Choroid plexus epithelial cell (primary cell): ENCODE measurements at regions not wholly inside any gene's neighbourhood (a gene's known extent, or its start where the extent isn't known, plus 50 kb on each side); places are given as distances from the start of the nearest gene placed in this dataset.
A peak's percentile ranks its signal among the peaks of the same experiment; 100 is the strongest.

ENCODE experiments used
- DNase-seq: peaks from one replicate; pipeline ENCODE4 v3.0.0-alpha.2; 2010; ENCODE audit warnings: low read depth
- H3K4me3 ChIP-seq: 2 replicates; pipeline ENCODE4 v1.5.1; 2011; ENCODE audit warnings: low read depth, mild to moderate bottlenecking, control low read depth, low read length, moderate library complexity
- CTCF ChIP-seq: conservative IDR thresholded peaks from 2 replicates; pipeline ENCODE4 v1.5.1; 2011; ENCODE audit warnings: low read depth, mild to moderate bottlenecking, control low read depth, inconsistent platforms, low read length, moderate library complexity

- DNase-seq, result no peak
- H3K4me3 ChIP-seq, result no peak overlapping the region
- no peak for TF ChIP-seq CTCF
Measured at GRCh38 chr9:90307891-90308290, 334.7 kb downstream of the DIRAS2 start.

- no peak for DNase-seq
- H3K4me3 ChIP-seq, result no peak overlapping the region
- TF ChIP-seq CTCF, result no peak
Measured at GRCh38 chr9:90308691-90309090, 333.9 kb downstream of the DIRAS2 start.

GRCh38 chr9:90309809-90310520 lies 332.7 kb downstream of the DIRAS2 start:
- no peak for DNase-seq
- no peak overlapping the region for H3K4me3 ChIP-seq
- TF ChIP-seq CTCF, result no peak

- no peak overlapping the region for H3K4me3 ChIP-seq
- DNase-seq, result no peak
- no peak for TF ChIP-seq CTCF
Measured at GRCh38 chr9:90310521-90310876, 332.1 kb downstream of the DIRAS2 start.

GRCh38 chr9:90311811-90312210 lies 330.8 kb downstream of the DIRAS2 start:
- H3K4me3 ChIP-seq, result no peak overlapping the region
- no peak for DNase-seq
- TF ChIP-seq CTCF, result no peak

- peak; percentile 47 for DNase-seq
- H3K4me3 ChIP-seq, result no peak overlapping the region
- no peak for TF ChIP-seq CTCF
Measured at GRCh38 chr9:90322296-90322695, 320.3 kb downstream of the DIRAS2 start.

GRCh38 chr9:90325913-90326653 lies 316.5 kb downstream of the DIRAS2 start:
- no peak for TF ChIP-seq CTCF
- peak; percentile 38 for DNase-seq
- no peak overlapping the region for H3K4me3 ChIP-seq
